PFSK-1 (cell line): ENCODE measurements at regions not wholly inside any gene's neighbourhood (a gene's known extent, or its start where the extent isn't known, plus 50 kb on each side); places are given as distances from the start of the nearest gene placed in this dataset.

Experiments
- FOXP2 ChIP-seq: optimal IDR thresholded peaks from 2 replicates; pipeline ENCODE3; 2011; ENCODE audit warnings: borderline replicate concordance, control low read depth, inconsistent platforms; ENCODE audit not compliant: insufficient read depth; ENCODE audit errors: extremely low read length, extremely low read depth
- POLR2AphosphoS5 ChIP-seq: IDR thresholded peaks from 2 replicates; pipeline ENCODE4 v1.6.1; 2012; ENCODE audit warnings: low read depth, mild to moderate bottlenecking, control low read depth, low read length, moderate library complexity
- REST ChIP-seq, 2 experiments: IDR thresholded peaks; 2 replicates each; pipeline versions ENCODE4 v1.6.1 to v1.8.0; 2011 to 2012; ENCODE audit warnings: low read depth in 2 of 2, low read length in 2 of 2, control low read depth in 1 of 2, inconsistent platforms in 1 of 2, mild to moderate bottlenecking in 1 of 2, moderate library complexity in 1 of 2; ENCODE audit not compliant: insufficient read depth in 1 of 2
- SIN3A ChIP-seq: IDR thresholded peaks from 2 replicates; pipeline ENCODE4 v1.6.1; 2012; ENCODE audit warnings: mild to moderate bottlenecking, low read length, moderate library complexity, borderline replicate concordance; ENCODE audit not compliant: insufficient read depth
- TAF1 ChIP-seq: IDR thresholded peaks from 2 replicates; pipeline ENCODE4 v1.6.1; 2012; ENCODE audit warnings: low read length, control low read depth, borderline replicate concordance; ENCODE audit not compliant: insufficient read depth

GRCh38 chr4:153110739-153111138, 93.5 kb upstream of the TRIM2 start:
- TF ChIP-seq SIN3A (no peak), REST (IDR thresholded peaks at IDR 0.05; ENCODE audit: insufficient read depth in 1 of 2, low read depth in 2 of 2, low read length in 2 of 2) (no peak), TAF1 (no peak), POLR2AphosphoS5 (no peak), FOXP2 (no peak)
